DOHH2 (cell line): ENCODE measurements at regions not wholly inside any gene's neighbourhood (a gene's known extent, or its start where the extent isn't known, plus 50 kb on each side); places are given as distances from the start of the nearest gene placed in this dataset.

ENCODE experiments used
- H3F3A ChIP-seq: fragments of 200-600 bp; sonication (generic), shearing (Covaris generic); 2 replicates; pipeline ENCODE4 v1.6.0; 2016; ENCODE audit warnings: antibody characterized with exemption, mild to moderate bottlenecking; ENCODE audit not compliant: control insufficient read depth, insufficient read depth
- H3K27ac ChIP-seq: fragments of 200-600 bp; sonication (generic); 2 replicates; pipeline ENCODE4 v1.5.1; 2014; ENCODE audit warnings: low read depth, mild to moderate bottlenecking, low read length, moderate library complexity
- H3K27me3 ChIP-seq: fragments of 200-600 bp; sonication (generic); 2 replicates; pipeline ENCODE4 v1.6.1; 2014; ENCODE audit warnings: mild to moderate bottlenecking, low read length, mixed read lengths; ENCODE audit not compliant: control insufficient read depth
- H3K36me3 ChIP-seq: fragments of 200-600 bp; sonication (generic); 2 replicates; pipeline ENCODE4 v1.6.1; 2014; ENCODE audit warnings: mild to moderate bottlenecking, low read length, moderate library complexity, mixed read lengths; ENCODE audit not compliant: control insufficient read depth
- H3K4me1 ChIP-seq: fragments of 200-600 bp; sonication (generic); 2 replicates; pipeline ENCODE4 v1.6.1; 2014; ENCODE audit warnings: mild to moderate bottlenecking, low read length, mixed read lengths; ENCODE audit not compliant: control insufficient read depth
- H3K4me2 ChIP-seq: fragments of 200-600 bp; sonication (generic); 2 replicates; pipeline ENCODE4 v1.6.0; 2014; ENCODE audit warnings: mild to moderate bottlenecking, low read length, moderate library complexity
- H3K4me3 ChIP-seq: fragments of 200-600 bp; sonication (generic); 2 replicates; pipeline ENCODE4 v1.5.1; 2014; ENCODE audit warnings: mild to moderate bottlenecking, low read length, mixed read lengths
- H3K79me2 ChIP-seq: fragments of 200-600 bp; sonication (generic); 2 replicates; pipeline ENCODE4 v1.6.1; 2014; ENCODE audit warnings: mild to moderate bottlenecking, low read length, mixed read lengths; ENCODE audit not compliant: control insufficient read depth
- H3K9me2 ChIP-seq: fragments of 200-600 bp; sonication (generic); replicated peaks from 2 replicates; pipeline ENCODE4 v1.6.1; 2014; ENCODE audit warnings: mild to moderate bottlenecking, low read length, mixed read lengths; ENCODE audit not compliant: control insufficient read depth
- H3K9me3 ChIP-seq: fragments of 200-600 bp; sonication (generic); 2 replicates; pipeline ENCODE4 v1.6.1; 2014; ENCODE audit warnings: antibody characterized with exemption, low read length, mixed read lengths; ENCODE audit not compliant: control insufficient read depth, insufficient read depth
- H4K20me1 ChIP-seq: fragments of 200-600 bp; sonication (generic); 2 replicates; pipeline ENCODE4 v1.6.0; 2014; ENCODE audit warnings: low read depth, mild to moderate bottlenecking, antibody characterized with exemption, low read length, moderate library complexity; ENCODE audit not compliant: control insufficient read depth, insufficient read depth
- CTCF ChIP-seq: fragments of 200-600 bp; sonication (generic); IDR thresholded peaks from one replicate; pipeline ENCODE4 v1.5.1; 2014; ENCODE audit warnings: antibody characterized with exemption, mild to moderate bottlenecking, low read depth, low read length; ENCODE audit not compliant: poor library complexity, severe bottlenecking
- EZH2phosphoT487 ChIP-seq: fragments of 200-600 bp; sonication (generic); IDR thresholded peaks from 2 replicates; pipeline ENCODE4 v1.6.1; 2017; ENCODE audit warnings: borderline replicate concordance, mild to moderate bottlenecking, antibody characterized with exemption, low read length, moderate library complexity, mixed read lengths

- no peak for TF ChIP-seq EZH2phosphoT487
- TF ChIP-seq CTCF: no peak
- no peaks in the 10 kb centered on the region for H3K79me2 ChIP-seq
- H3K27ac ChIP-seq: no peak overlapping the region
- no peak overlapping the region for H3K4me3 ChIP-seq
- H4K20me1 ChIP-seq: no peaks in the 10 kb centered on the region
- peaks cover 14% of the 10 kb centered on the region for H3K4me1 ChIP-seq
- no peaks in the 10 kb centered on the region for H3K9me2 ChIP-seq
- H3K9me3 ChIP-seq: no peaks in the 10 kb centered on the region
- H3K4me2 ChIP-seq: no peak overlapping the region
- H3K27me3 ChIP-seq: no peaks in the 10 kb centered on the region
- H3F3A ChIP-seq: no peaks in the 10 kb centered on the region
- no peaks in the 10 kb centered on the region for H3K36me3 ChIP-seq
Measured at GRCh38 chr11:95655536-95655935, 134.0 kb downstream of the FAM76B start.

GRCh38 chr11:95653680-95654079, 135.9 kb downstream of the FAM76B start:
- H3K4me3 ChIP-seq: no peak overlapping the region
- H3K79me2 ChIP-seq: no peaks in the 10 kb centered on the region
- H3K4me2 ChIP-seq: no peak overlapping the region
- H3F3A ChIP-seq: no peaks in the 10 kb centered on the region
- H3K9me3 ChIP-seq: no peaks in the 10 kb centered on the region
- no peak overlapping the region for H3K27ac ChIP-seq
- TF ChIP-seq CTCF (no peak), EZH2phosphoT487 (no peak)
- H3K9me2 ChIP-seq: no peaks in the 10 kb centered on the region
- peaks cover 8% of the 10 kb centered on the region for H3K4me1 ChIP-seq
- no peaks in the 10 kb centered on the region for H3K36me3 ChIP-seq
- no peaks in the 10 kb centered on the region for H4K20me1 ChIP-seq
- no peaks in the 10 kb centered on the region for H3K27me3 ChIP-seq

- Histone ChIP-seq H3K9me3 (no peaks in the 10 kb centered on the region), H3K79me2 (no peaks in the 10 kb centered on the region), H3K4me1 (peaks cover 8% of the 10 kb centered on the region), H3K27me3 (no peaks in the 10 kb centered on the region), H3K4me3 (no peak overlapping the region), H3F3A (no peaks in the 10 kb centered on the region), H3K27ac (no peak overlapping the region), H3K9me2 (no peaks in the 10 kb centered on the region), H3K36me3 (no peaks in the 10 kb centered on the region), H4K20me1 (no peaks in the 10 kb centered on the region), H3K4me2 (no peak overlapping the region)
- TF ChIP-seq EZH2phosphoT487: no peak
- TF ChIP-seq CTCF: no peak
Measured at GRCh38 chr11:95653099-95653498, 136.5 kb downstream of the FAM76B start.
